Thyroid gland (tissue), 4 donors: ENCODE measurements at regions not wholly inside any gene's neighbourhood (a gene's known extent, or its start where the extent isn't known, plus 50 kb on each side); places are given as distances from the start of the nearest gene placed in this dataset.

Experiments used
- POLR2A ChIP-seq, 2 donors: fragments of 450-650 bp; IDR thresholded peaks; one replicate each; pipeline ENCODE4 v1.6.1; 2017; ENCODE audit warnings: antibody characterized with exemption in 2 of 2, mild to moderate bottlenecking in 2 of 2, moderate library complexity in 1 of 2
- TF ChIP-seq, protein P1 (sequence below), 6 experiments: fragments of 200-600 bp in 3 of 6; fragments of 450-650 bp in 3 of 6; sonication (generic) in 3 of 6; IDR thresholded peaks; one replicate each; pipeline ENCODE4 v1.5.1; 2016 to 2019; ENCODE audit warnings: antibody characterized with exemption in 6 of 6, mild to moderate bottlenecking in 2 of 6, inconsistent platforms in 1 of 6, moderate library complexity in 1 of 6

DNA sequence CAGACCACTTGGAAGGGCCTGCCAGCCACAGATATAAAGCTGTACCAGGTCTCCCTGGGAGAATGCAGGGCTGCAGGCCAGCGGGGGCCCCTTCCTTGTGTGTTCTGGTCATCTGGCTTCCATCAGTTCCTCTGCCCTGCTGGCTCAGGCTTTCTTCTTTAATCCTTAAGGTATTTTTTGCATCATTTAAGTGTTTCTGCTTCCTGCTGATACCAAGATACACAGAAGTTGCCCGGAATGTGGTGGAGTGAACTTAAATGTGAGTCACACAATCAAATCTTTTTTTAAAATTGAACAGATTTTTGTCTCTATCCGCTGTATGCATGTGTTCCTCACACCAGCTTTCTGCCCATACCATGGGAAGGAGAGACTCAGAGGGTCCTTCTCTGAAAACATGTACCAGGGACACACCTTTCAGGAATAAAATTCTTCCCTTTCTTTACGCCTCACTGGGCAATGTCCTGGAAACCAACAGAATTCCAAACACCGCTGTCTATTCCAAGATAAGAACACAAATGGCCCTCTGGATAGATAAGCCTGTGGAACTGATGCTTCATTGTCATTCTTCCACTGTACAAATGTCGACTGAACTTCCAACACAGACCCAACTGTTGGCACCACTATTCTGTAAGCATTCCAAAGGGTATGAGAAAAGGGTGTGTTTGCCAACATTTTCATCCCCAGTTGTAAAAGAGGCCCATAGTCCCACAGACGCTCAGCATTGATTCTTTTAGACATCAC, 206.2 kb upstream of the MYLIP start:
- TF ChIP-seq POLR2A (IDR thresholded peaks at IDR 0.05), result no peak
- TF ChIP-seq, protein P1, sequence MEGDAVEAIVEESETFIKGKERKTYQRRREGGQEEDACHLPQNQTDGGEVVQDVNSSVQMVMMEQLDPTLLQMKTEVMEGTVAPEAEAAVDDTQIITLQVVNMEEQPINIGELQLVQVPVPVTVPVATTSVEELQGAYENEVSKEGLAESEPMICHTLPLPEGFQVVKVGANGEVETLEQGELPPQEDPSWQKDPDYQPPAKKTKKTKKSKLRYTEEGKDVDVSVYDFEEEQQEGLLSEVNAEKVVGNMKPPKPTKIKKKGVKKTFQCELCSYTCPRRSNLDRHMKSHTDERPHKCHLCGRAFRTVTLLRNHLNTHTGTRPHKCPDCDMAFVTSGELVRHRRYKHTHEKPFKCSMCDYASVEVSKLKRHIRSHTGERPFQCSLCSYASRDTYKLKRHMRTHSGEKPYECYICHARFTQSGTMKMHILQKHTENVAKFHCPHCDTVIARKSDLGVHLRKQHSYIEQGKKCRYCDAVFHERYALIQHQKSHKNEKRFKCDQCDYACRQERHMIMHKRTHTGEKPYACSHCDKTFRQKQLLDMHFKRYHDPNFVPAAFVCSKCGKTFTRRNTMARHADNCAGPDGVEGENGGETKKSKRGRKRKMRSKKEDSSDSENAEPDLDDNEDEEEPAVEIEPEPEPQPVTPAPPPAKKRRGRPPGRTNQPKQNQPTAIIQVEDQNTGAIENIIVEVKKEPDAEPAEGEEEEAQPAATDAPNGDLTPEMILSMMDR (IDR thresholded peaks at IDR 0.05), result no peak
